ENCODE measurements at regions not wholly inside any gene's neighbourhood (a gene's known extent, or its start where the extent isn't known, plus 50 kb on each side); places are given as distances from the start of the nearest gene placed in this dataset.

GRCh38 chr5:5793242-5794117 lies 371.0 kb downstream of the ICE1 start:
- Histone ChIP-seq H4K20me1 (ENCODE audit: control insufficient read depth, extremely low read depth, insufficient read depth, low read length) (no peaks in the 10 kb centered on the region), H3K27me3 (ENCODE audit: control insufficient read depth, extremely low read depth, insufficient read depth, low read length) (no peaks in the 10 kb centered on the region), H3K79me2 (ENCODE audit: control insufficient read depth, insufficient read depth, low read length) (no peaks in the 10 kb centered on the region), H3K27ac (ENCODE audit: control insufficient read depth, insufficient read depth, low read length) (no peak overlapping the region), H3K4me2 (ENCODE audit: control insufficient read depth, extremely low read depth, insufficient read depth, low read depth, low read length) (no peak overlapping the region), H3K9me1 (ENCODE audit: control insufficient read depth, extremely low read depth, insufficient read depth, low read length) (no peaks in the 10 kb centered on the region), H3K36me3 (ENCODE audit: control insufficient read depth in 2 of 2, extremely low read depth in 1 of 2, insufficient read depth in 2 of 2, low read length in 2 of 2) (no peaks in the 10 kb centered on the region), H3K9ac (ENCODE audit: control insufficient read depth, extremely low read depth, insufficient read depth, low read length) (no peak overlapping the region), H2AFZ (ENCODE audit: control insufficient read depth, low read length) (no peak overlapping the region), H3K4me3 (ENCODE audit: control insufficient read depth in 2 of 3, extremely low read depth in 1 of 3, insufficient read depth in 2 of 3, low read depth in 1 of 3, low read length in 3 of 3) (no peak overlapping the region), H3K9me3 (ENCODE audit: control insufficient read depth, low read depth, low read length) (no peaks in the 10 kb centered on the region), H3K4me1 (ENCODE audit: control insufficient read depth, extremely low read depth, insufficient read depth, low read length) (no peaks in the 10 kb centered on the region)
- no peak for TF ChIP-seq CTCF (optimal IDR thresholded peaks at IDR 0.05 in 1 of 3, IDR thresholded peaks at IDR 0.05 in 1 of 3, conservative IDR thresholded peaks at IDR 0.05 in 1 of 3; ENCODE audit: extremely low read depth in 1 of 3, insufficient read depth in 2 of 3, low read length in 3 of 3)
- DNase-seq (ENCODE audit: low read depth, low spot score) = no peak
- no peak for FAIRE-seq
- dilution Hi-C loops (cut with MboI; ENCODE audit: extremely low pct_ligation_motif_present, low sequenced_read_pairs) = no loop called here

GRCh38 chr5:5792106-5792505 lies 369.6 kb downstream of the ICE1 start:
- H3K4me3 ChIP-seq (ENCODE audit: control insufficient read depth in 2 of 3, extremely low read depth in 1 of 3, insufficient read depth in 2 of 3, low read depth in 1 of 3, low read length in 3 of 3) = no peak overlapping the region
- no peak for FAIRE-seq

More at GRCh38 chr5:5792106-5792505, 369.6 kb downstream of the ICE1 start:
- H3K9ac ChIP-seq (ENCODE audit: control insufficient read depth, extremely low read depth, insufficient read depth, low read length) = no peak overlapping the region
- no peak overlapping the region for H3K4me2 ChIP-seq (ENCODE audit: control insufficient read depth, extremely low read depth, insufficient read depth, low read depth, low read length)
- no peaks in the 10 kb centered on the region for H3K4me1 ChIP-seq (ENCODE audit: control insufficient read depth, extremely low read depth, insufficient read depth, low read length)
- no peak overlapping the region for H3K27ac ChIP-seq (ENCODE audit: control insufficient read depth, insufficient read depth, low read length)
- H3K9me3 ChIP-seq (ENCODE audit: control insufficient read depth, low read depth, low read length) = no peaks in the 10 kb centered on the region
- dilution Hi-C loops (cut with MboI; ENCODE audit: extremely low pct_ligation_motif_present, low sequenced_read_pairs) = no loop called here
- H3K9me1 ChIP-seq (ENCODE audit: control insufficient read depth, extremely low read depth, insufficient read depth, low read length) = no peaks in the 10 kb centered on the region
- no peaks in the 10 kb centered on the region for H3K79me2 ChIP-seq (ENCODE audit: control insufficient read depth, insufficient read depth, low read length)
- no peaks in the 10 kb centered on the region for H3K36me3 ChIP-seq (ENCODE audit: control insufficient read depth in 2 of 2, extremely low read depth in 1 of 2, insufficient read depth in 2 of 2, low read length in 2 of 2)
- no peaks in the 10 kb centered on the region for H3K27me3 ChIP-seq (ENCODE audit: control insufficient read depth, extremely low read depth, insufficient read depth, low read length)
- TF ChIP-seq EZH2 (IDR thresholded peaks at IDR 0.05; ENCODE audit: low read length) (no peak), CTCF (optimal IDR thresholded peaks at IDR 0.05 in 1 of 3, IDR thresholded peaks at IDR 0.05 in 1 of 3, conservative IDR thresholded peaks at IDR 0.05 in 1 of 3; ENCODE audit: extremely low read depth in 1 of 3, insufficient read depth in 2 of 3, low read length in 3 of 3) (no peak)
- no peaks in the 10 kb centered on the region for H4K20me1 ChIP-seq (ENCODE audit: control insufficient read depth, extremely low read depth, insufficient read depth, low read length)
- DNase-seq (ENCODE audit: low read depth, low spot score) = no peak
- no peak overlapping the region for H2AFZ ChIP-seq (ENCODE audit: control insufficient read depth, low read length)

Measured in keratinocyte (primary cell).